HL-60 (cell line): ENCODE measurements at regions not wholly inside any gene's neighbourhood (a gene's known extent, or its start where the extent isn't known, plus 50 kb on each side); places are given as distances from the start of the nearest gene placed in this dataset.

Experiments
- DNase-seq, 2 experiments: peaks; one replicate each; pipeline ENCODE4 v3.0.0-alpha.2; 2010 to 2020; ENCODE audit warnings: low read depth in 1 of 2, low spot score in 1 of 2
- H3K27ac ChIP-seq: fragments of 250-450 bp; sonication (Bioruptor Pico); replicated peaks from 2 replicates; pipeline ENCODE4 v1.5.1; 2020; ENCODE audit warnings: mild to moderate bottlenecking, moderate library complexity
- H3K27me3 ChIP-seq: fragments of 250-450 bp; sonication (Bioruptor Pico); 2 replicates; pipeline ENCODE4 v1.5.1; 2021; ENCODE audit warnings: mild to moderate bottlenecking, moderate library complexity; ENCODE audit not compliant: insufficient read depth, poor library complexity, severe bottlenecking
- H3K4me3 ChIP-seq: replicated peaks from 2 replicates; pipeline ENCODE4 v1.5.1; 2011; ENCODE audit warnings: mild to moderate bottlenecking, control low read depth, low read length; ENCODE audit not compliant: insufficient read depth
- CTCF ChIP-seq: IDR thresholded peaks from one replicate; pipeline ENCODE4 v1.5.1; 2011; ENCODE audit warnings: low read length, control low read depth, inconsistent platforms; ENCODE audit not compliant: insufficient read depth
- GABPA ChIP-seq: IDR thresholded peaks from 2 replicates; pipeline ENCODE4 v1.6.1; 2012; ENCODE audit warnings: low read depth
- POLR2AphosphoS5 ChIP-seq: IDR thresholded peaks from 2 replicates; pipeline ENCODE4 v1.6.1; 2012; ENCODE audit warnings: low read depth
- REST ChIP-seq: IDR thresholded peaks from 2 replicates; pipeline ENCODE4 v1.6.1; 2012; ENCODE audit warnings: low read depth; ENCODE audit not compliant: insufficient replicate concordance
- SPI1 ChIP-seq: IDR thresholded peaks from 2 replicates; pipeline ENCODE4 v1.6.1; 2012; ENCODE audit warnings: low read depth, mild to moderate bottlenecking, borderline replicate concordance

GRCh38 chr6:41488433-41489119 is 57.6 kb upstream of the FOXP4 start:
- TF ChIP-seq CTCF (no peak), SPI1 (peak; percentile 50; the same call in 1 of the 2 replicates)
- H3K4me3 ChIP-seq, result no peak overlapping the region
- no peak overlapping the region for H3K27ac ChIP-seq
- H3K27me3 ChIP-seq, result no peaks in the 10 kb centered on the region
- peak in 1 of 2 experiments; percentile 18 for DNase-seq

- Histone ChIP-seq H3K27me3 (no peaks in the 10 kb centered on the region), H3K27ac (no peak overlapping the region), H3K4me3 (no peak overlapping the region)
- no peak for DNase-seq
- TF ChIP-seq CTCF (no peak), REST (no peak), GABPA (no peak), SPI1 (no peak), POLR2AphosphoS5 (no peak)
These were observed 56.9 kb upstream of the FOXP4 start for GRCh38 chr6:41489120-41489851.

- H3K4me3 ChIP-seq, result no peak overlapping the region
- no peak for TF ChIP-seq REST
- no peak for TF ChIP-seq GABPA
- no peak for TF ChIP-seq CTCF
- TF ChIP-seq POLR2AphosphoS5, result no peak
- TF ChIP-seq SPI1, result no peak
- H3K27ac ChIP-seq, result no peak overlapping the region
- DNase-seq, result no peak
- H3K27me3 ChIP-seq, result peaks cover 3% of the 10 kb centered on the region
These were observed 53.8 kb upstream of the FOXP4 start for GRCh38 chr6:41492261-41492891.
